ENCODE measurements at regions not wholly inside any gene's neighbourhood (a gene's known extent, or its start where the extent isn't known, plus 50 kb on each side); places are given as distances from the start of the nearest gene placed in this dataset.

DNA sequence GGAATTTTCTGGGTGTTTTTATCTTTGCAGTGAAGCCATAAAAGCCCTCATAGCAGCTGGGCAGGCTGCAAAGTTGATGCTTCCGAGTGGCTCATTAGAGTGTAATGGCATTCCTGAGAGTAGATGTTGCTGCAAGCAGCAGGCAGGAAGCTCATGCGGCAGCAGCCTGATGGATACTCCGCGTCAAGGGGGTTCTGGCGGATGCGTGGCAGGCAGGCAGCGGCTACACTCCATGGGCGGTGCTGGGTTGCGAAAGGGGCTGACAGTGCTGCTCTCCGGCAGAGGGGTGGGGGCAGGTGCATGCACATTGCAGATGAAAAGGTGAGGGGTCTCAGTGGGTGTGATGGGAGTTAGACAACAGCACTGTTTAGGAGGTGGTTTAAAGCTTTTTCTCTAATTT is 93.2 kb upstream of the AJAP1 start:
- no peak for TF ChIP-seq CTCF (IDR thresholded peaks at IDR 0.05)
- Histone ChIP-seq H3K36me3 (no peaks in the 10 kb centered on the region), H3K4me1 (ENCODE audit: control insufficient read depth in 1 of 2, insufficient read depth in 1 of 2, low read depth in 1 of 2, low read length in 1 of 2) (no peaks in the 10 kb centered on the region), H3K4me3 (ENCODE audit: low read depth in 1 of 2, low read length in 1 of 2) (no peak overlapping the region), H3K27ac (no peak overlapping the region), H3K9me3 (no peaks in the 10 kb centered on the region), H3K27me3 (peaks cover 12% of the 10 kb centered on the region)

- Histone ChIP-seq H3K36me3 (no peaks in the 10 kb centered on the region), H3K27me3 (peaks cover 12% of the 10 kb centered on the region), H3K9me3 (no peaks in the 10 kb centered on the region), H3K4me3 (ENCODE audit: low read depth in 1 of 2, low read length in 1 of 2) (no peak overlapping the region), H3K27ac (no peak overlapping the region), H3K4me1 (ENCODE audit: control insufficient read depth in 1 of 2, insufficient read depth in 1 of 2, low read depth in 1 of 2, low read length in 1 of 2) (no peaks in the 10 kb centered on the region)
- TF ChIP-seq CTCF (IDR thresholded peaks at IDR 0.05): no peak
These were observed 92.1 kb upstream of the AJAP1 start for GRCh38 chr1:4562321-4562720.

GRCh38 chr1:4563586-4563985 is 90.8 kb upstream of the AJAP1 start:
- no peak for TF ChIP-seq CTCF (IDR thresholded peaks at IDR 0.05)
- Histone ChIP-seq H3K27me3 (peaks cover 12% of the 10 kb centered on the region), H3K4me1 (ENCODE audit: control insufficient read depth in 1 of 2, insufficient read depth in 1 of 2, low read depth in 1 of 2, low read length in 1 of 2) (no peaks in the 10 kb centered on the region)

DNA sequence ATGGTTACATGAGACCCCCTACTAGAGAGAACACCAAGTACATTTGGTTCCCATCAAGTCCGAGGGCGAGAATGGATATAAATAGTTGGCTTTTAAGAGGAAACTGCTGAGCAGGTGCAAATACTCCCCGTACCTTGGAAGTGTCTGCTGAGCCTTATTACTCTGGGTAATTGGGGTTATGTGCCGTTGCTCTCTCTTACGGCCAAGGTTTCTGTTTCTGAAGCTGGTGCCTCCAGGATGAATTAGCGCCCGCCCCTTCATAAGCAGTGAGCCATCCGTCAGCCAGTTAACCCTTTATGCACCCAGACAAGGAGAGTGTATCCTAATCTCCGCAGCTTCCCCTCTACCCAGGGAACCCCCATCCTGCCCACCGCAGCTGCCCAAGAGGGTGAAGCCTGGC is 90.4 kb upstream of the AJAP1 start:
- no peak overlapping the region for H3K27ac ChIP-seq
- peaks cover 12% of the 10 kb centered on the region for H3K27me3 ChIP-seq
- TF ChIP-seq CTCF (IDR thresholded peaks at IDR 0.05): no peak
- no peaks in the 10 kb centered on the region for H3K9me3 ChIP-seq
- no peaks in the 10 kb centered on the region for H3K36me3 ChIP-seq
- no peaks in the 10 kb centered on the region for H3K4me1 ChIP-seq (ENCODE audit: control insufficient read depth in 1 of 2, insufficient read depth in 1 of 2, low read depth in 1 of 2, low read length in 1 of 2)
- H3K4me3 ChIP-seq (ENCODE audit: low read depth in 1 of 2, low read length in 1 of 2): no peak overlapping the region

More at GRCh38 chr1:4563586-4563985, 90.8 kb upstream of the AJAP1 start:
- Histone ChIP-seq H3K4me3 (ENCODE audit: low read depth in 1 of 2, low read length in 1 of 2) (no peak overlapping the region), H3K27ac (no peak overlapping the region), H3K36me3 (no peaks in the 10 kb centered on the region), H3K9me3 (no peaks in the 10 kb centered on the region)

- peaks cover 12% of the 10 kb centered on the region for H3K27me3 ChIP-seq
- no peak overlapping the region for H3K27ac ChIP-seq
- no peaks in the 10 kb centered on the region for H3K36me3 ChIP-seq
- no peak for TF ChIP-seq CTCF (IDR thresholded peaks at IDR 0.05)
- no peaks in the 10 kb centered on the region for H3K4me1 ChIP-seq (ENCODE audit: control insufficient read depth in 1 of 2, insufficient read depth in 1 of 2, low read depth in 1 of 2, low read length in 1 of 2)
- H3K9me3 ChIP-seq: no peaks in the 10 kb centered on the region
- H3K4me3 ChIP-seq (ENCODE audit: low read depth in 1 of 2, low read length in 1 of 2): no peak overlapping the region
These were observed 89.2 kb upstream of the AJAP1 start for GRCh38 chr1:4565166-4565565.

Data from neutrophil (primary cell).